GM19238 (cell line): ENCODE measurements at regions not wholly inside any gene's neighbourhood (a gene's known extent, or its start where the extent isn't known, plus 50 kb on each side); places are given as distances from the start of the nearest gene placed in this dataset.

Experiments used
- DNase-seq: peaks from one replicate; pipeline ENCODE4 v3.0.0; 2011; ENCODE audit warnings: low spot score; ENCODE audit not compliant: insufficient read length

- DNase-seq: no peak
Observed at GRCh38 chr9:671997-672396, 169.5 kb upstream of the DMRT1 start.

- no peak for DNase-seq
Observed at GRCh38 chr9:672851-673250, 168.6 kb upstream of the DMRT1 start.

- no peak for DNase-seq
Observed at GRCh38 chr9:673264-673965, 168.1 kb upstream of the DMRT1 start.

GRCh38 chr9:673966-674526 is 167.5 kb upstream of the DMRT1 start:
- no peak for DNase-seq

- DNase-seq: no peak
Observed at GRCh38 chr9:675697-676370, 165.7 kb upstream of the DMRT1 start.

- DNase-seq: no peak
Observed at GRCh38 chr9:676780-677438, 164.6 kb upstream of the DMRT1 start.

GRCh38 chr9:677461-678097 is 163.9 kb upstream of the DMRT1 start:
- DNase-seq: no peak

GRCh38 chr9:678897-679296 is 162.6 kb upstream of the DMRT1 start:
- DNase-seq: no peak

GRCh38 chr9:679462-679861 is 162.0 kb upstream of the DMRT1 start:
- DNase-seq: no peak

GRCh38 chr9:680106-680505 is 161.4 kb upstream of the DMRT1 start:
- no peak for DNase-seq

GRCh38 chr9:682633-683508 is 158.6 kb upstream of the DMRT1 start:
- no peak for DNase-seq

- no peak for DNase-seq
Observed at GRCh38 chr9:683509-684021, 157.9 kb upstream of the DMRT1 start.

- DNase-seq: no peak
Observed at GRCh38 chr9:684054-684890, 157.2 kb upstream of the DMRT1 start.

- DNase-seq: no peak
Observed at GRCh38 chr9:684941-685340, 156.6 kb upstream of the DMRT1 start.

GRCh38 chr9:686321-686813 is 155.1 kb upstream of the DMRT1 start:
- DNase-seq: no peak

GRCh38 chr9:687034-687785 is 154.3 kb upstream of the DMRT1 start:
- DNase-seq: no peak

GRCh38 chr9:687994-688393 is 153.5 kb upstream of the DMRT1 start:
- DNase-seq: no peak

- no peak for DNase-seq
Observed at GRCh38 chr9:690517-691111, 150.9 kb upstream of the DMRT1 start.
